IMR-90 (cell line): ENCODE measurements at regions not wholly inside any gene's neighbourhood (a gene's known extent, or its start where the extent isn't known, plus 50 kb on each side); places are given as distances from the start of the nearest gene placed in this dataset.

Experiments
- ATAC-seq: fragments of 200-7000 bp; cut with Tn5 transposase; 2 replicates; pipeline ENCODE4 v1.9.1; 2020; ENCODE audit warnings: low read depth, mild to moderate bottlenecking, moderate library complexity
- BruUV-seq: library from RNA; stranded (reverse); fragments of 400-500 nt; replicated peaks from 2 replicates; lab custom pipeline; 2021; lab: Mats Ljungman, UMichigan
- CTCF ChIA-PET: fragments of 300-600 bp; formaldehyde crosslinking; extraction: SDS; loops from one replicate; lab custom pipeline; 2021; ENCODE audit warnings: antibody characterized with exemption; lab: Yijun Ruan, JAX
- POLR2A ChIA-PET: fragments of 300-600 bp; sonication (Branson Sonifier 250); formaldehyde crosslinking; loops from one replicate; lab custom pipeline; 2022; ENCODE audit warnings: antibody characterized with exemption; ENCODE audit not compliant: unreplicated experiment; lab: Charles Lee
- DNase-seq: peaks from one replicate; pipeline ENCODE4 v3.0.0; 2013
- H2AFZ ChIP-seq: replicated peaks from 2 replicates; pipeline ENCODE3; 2013; ENCODE audit warnings: low read length, mild to moderate bottlenecking; ENCODE audit not compliant: poor library complexity
- H2AK5ac ChIP-seq: 2 replicates; pipeline ENCODE4 v1.6.1; 2013; ENCODE audit warnings: low read depth, low read length, inconsistent platforms
- H2AK9ac ChIP-seq: replicated peaks from 2 replicates; pipeline ENCODE3; 2013; ENCODE audit warnings: mild to moderate bottlenecking, low read depth, low read length, moderate library complexity; ENCODE audit not compliant: poor library complexity
- H2BK120ac ChIP-seq: 2 replicates; pipeline ENCODE4 v1.6.1; 2013; ENCODE audit warnings: low read depth, low read length, inconsistent platforms
- H2BK15ac ChIP-seq: 3 replicates; pipeline ENCODE4 v1.6.1; 2013; ENCODE audit warnings: low read depth, low read length, inconsistent platforms
- H2BK20ac ChIP-seq: 2 replicates; pipeline ENCODE4 v1.6.1; 2013; ENCODE audit warnings: low read depth, mild to moderate bottlenecking, inconsistent platforms, low read length, moderate library complexity
- H2BK5ac ChIP-seq: 2 replicates; pipeline ENCODE4 v1.6.1; 2013; ENCODE audit warnings: mild to moderate bottlenecking, low read depth, low read length, inconsistent platforms; ENCODE audit not compliant: poor library complexity, severe bottlenecking
- H3K14ac ChIP-seq: replicated peaks from 2 replicates; pipeline ENCODE4 v1.6.1; 2013; ENCODE audit warnings: low read depth, low read length, inconsistent platforms
- H3K18ac ChIP-seq: 2 replicates; pipeline ENCODE4 v1.6.1; 2013; ENCODE audit warnings: low read depth, low read length, control low read depth
- H3K23ac ChIP-seq: 2 replicates; pipeline ENCODE4 v1.6.1; 2013; ENCODE audit warnings: low read depth, low read length, inconsistent platforms
- H3K27ac ChIP-seq: 2 replicates; pipeline ENCODE4 v1.5.1; 2013; ENCODE audit warnings: mild to moderate bottlenecking, control low read depth, low read length; ENCODE audit not compliant: insufficient read depth
- H3K27me3 ChIP-seq: 2 replicates; pipeline ENCODE4 v1.6.1; 2013; ENCODE audit warnings: low read length; ENCODE audit not compliant: control insufficient read depth, insufficient read depth
- H3K36me3 ChIP-seq: 2 replicates; pipeline ENCODE4 v1.6.1; 2013; ENCODE audit warnings: low read length, mixed read lengths; ENCODE audit not compliant: control insufficient read depth, insufficient read depth
- H3K4ac ChIP-seq: 2 replicates; pipeline ENCODE4 v1.6.1; 2013; ENCODE audit warnings: low read depth, low read length, inconsistent platforms
- H3K4me1 ChIP-seq: 2 replicates; pipeline ENCODE4 v1.6.1; 2013; ENCODE audit warnings: low read length, mixed read lengths; ENCODE audit not compliant: control insufficient read depth, insufficient read depth
- H3K4me2 ChIP-seq: 2 replicates; pipeline ENCODE4 v1.6.1; 2013; ENCODE audit warnings: low read depth, mild to moderate bottlenecking, control low read depth, low read length, moderate library complexity
- H3K4me3 ChIP-seq: 2 replicates; pipeline ENCODE4 v1.5.1; 2013; ENCODE audit warnings: low read depth, mild to moderate bottlenecking, control low read depth, low read length, moderate library complexity; ENCODE audit not compliant: insufficient read depth
- H3K56ac ChIP-seq: 2 replicates; pipeline ENCODE4 v1.6.1; 2013; ENCODE audit warnings: low read length, inconsistent platforms; ENCODE audit not compliant: insufficient read depth; ENCODE audit errors: extremely low read depth
- H3K79me1 ChIP-seq, 2 experiments: 2 replicates each; pipeline ENCODE4 v1.6.1; 2013; ENCODE audit warnings: low read length in 2 of 2, inconsistent platforms in 1 of 2, low read depth in 1 of 2
- H3K9ac ChIP-seq: 2 replicates; pipeline ENCODE4 v1.6.1; 2013; ENCODE audit warnings: low read depth, low read length, control low read depth
- H3K9me1 ChIP-seq: 2 replicates; pipeline ENCODE4 v1.6.1; 2013; ENCODE audit warnings: low read length, inconsistent platforms; ENCODE audit not compliant: insufficient read depth
- H3K9me3 ChIP-seq: 2 replicates; pipeline ENCODE4 v1.6.1; 2013; ENCODE audit warnings: low read length; ENCODE audit not compliant: control insufficient read depth, insufficient read depth
- H4K20me1 ChIP-seq: 2 replicates; pipeline ENCODE4 v1.6.1; 2013; ENCODE audit warnings: low read length, inconsistent platforms; ENCODE audit not compliant: insufficient read depth
- H4K5ac ChIP-seq: 2 replicates; pipeline ENCODE4 v1.6.1; 2013; ENCODE audit warnings: mild to moderate bottlenecking, low read depth, low read length, control low read depth
- H4K8ac ChIP-seq, 2 experiments: 2 replicates each; pipeline ENCODE4 v1.6.1; 2013; ENCODE audit warnings: low read depth in 2 of 2, low read length in 2 of 2, control low read depth in 1 of 2, inconsistent platforms in 1 of 2
- H4K91ac ChIP-seq: 2 replicates; pipeline ENCODE4 v1.6.1; 2013; ENCODE audit warnings: low read depth, low read length, inconsistent platforms; ENCODE audit not compliant: insufficient read depth
- BHLHE40 ChIP-seq: fragments of 150-350 bp; IDR thresholded peaks from 2 replicates; pipeline ENCODE4 v1.6.1; 2016; ENCODE audit warnings: mild to moderate bottlenecking, low read depth, low read length
- CEBPB ChIP-seq: IDR thresholded peaks from 2 replicates; pipeline ENCODE4 v1.6.1; 2012; ENCODE audit warnings: low read depth, low read length, improper control_type of control experiment
- CHD1 ChIP-seq: IDR thresholded peaks from 2 replicates; pipeline ENCODE4 v1.6.1; 2012; ENCODE audit warnings: low read depth, low read length, improper control_type of control experiment
- CTCF ChIP-seq: conservative IDR thresholded peaks from 2 replicates; pipeline ENCODE4 v1.5.1; 2012; ENCODE audit warnings: mild to moderate bottlenecking, low read depth, low read length, improper control_type of control experiment
- ELK1 ChIP-seq: fragments of 150-350 bp; IDR thresholded peaks from 2 replicates; pipeline ENCODE4 v1.6.1; 2016; ENCODE audit warnings: low read depth, mild to moderate bottlenecking, low read length, moderate library complexity, borderline replicate concordance
- FOS ChIP-seq: fragments of 150-350 bp; IDR thresholded peaks from 2 replicates; pipeline ENCODE4 v1.6.1; 2016; ENCODE audit warnings: low read depth, low read length
- MAFK ChIP-seq: IDR thresholded peaks from 2 replicates; pipeline ENCODE4 v1.6.1; 2012; ENCODE audit warnings: low read depth, low read length, improper control_type of control experiment
- MAZ ChIP-seq: IDR thresholded peaks from 2 replicates; pipeline ENCODE4 v1.6.1; 2012; ENCODE audit warnings: low read depth, mild to moderate bottlenecking, low read length, improper control_type of control experiment, moderate library complexity, borderline replicate concordance
- MXI1 ChIP-seq: IDR thresholded peaks from 2 replicates; pipeline ENCODE4 v1.6.1; 2012; ENCODE audit warnings: low read depth, mild to moderate bottlenecking, low read length, moderate library complexity, borderline replicate concordance
- NFE2L2 ChIP-seq: fragments of 150-350 bp; IDR thresholded peaks from 2 replicates; pipeline ENCODE4 v1.6.1; 2016; ENCODE audit warnings: low read depth, mild to moderate bottlenecking, low read length
- POLR2A ChIP-seq: IDR thresholded peaks from 2 replicates; pipeline ENCODE4 v1.6.1; 2012; ENCODE audit warnings: mild to moderate bottlenecking, low read depth, low read length
- RAD21 ChIP-seq: IDR thresholded peaks from 2 replicates; pipeline ENCODE4 v1.6.1; 2012; ENCODE audit warnings: low read length, improper control_type of control experiment
- RCOR1 ChIP-seq: IDR thresholded peaks from 2 replicates; pipeline ENCODE4 v1.6.1; 2012; ENCODE audit warnings: mild to moderate bottlenecking, low read length, improper control_type of control experiment; ENCODE audit not compliant: insufficient replicate concordance
- RFX5 ChIP-seq: IDR thresholded peaks from 2 replicates; pipeline ENCODE4 v1.8.0; 2012; ENCODE audit warnings: low read depth, mild to moderate bottlenecking, low read length, moderate library complexity
- SMC3 ChIP-seq: fragments of 150-350 bp; IDR thresholded peaks from 2 replicates; pipeline ENCODE4 v1.6.1; 2016; ENCODE audit warnings: low read depth, mild to moderate bottlenecking, antibody characterized with exemption, low read length, moderate library complexity
- USF2 ChIP-seq: fragments of 150-350 bp; IDR thresholded peaks from 2 replicates; pipeline ENCODE4 v1.6.1; 2017; ENCODE audit warnings: mild to moderate bottlenecking, antibody characterized with exemption, low read length, low read depth
- WGBS, 2 experiments: methylation state at CpG; one replicate each; pipeline versions ENCODE4 v1.1.5 to v1.1.7; 2013; ENCODE audit warnings: missing lambda C conversion rate in 2 of 2; ENCODE audit not compliant: insufficient read length in 1 of 2; ENCODE audit errors: extremely low coverage in 2 of 2; 5-methylcytosine and 5-hydroxymethylcytosine counted together
- dilution Hi-C: fragments of 300-500 bp; cut with HindIII; formaldehyde crosslinking; loops from one replicate; pipeline ENCODE4 v1.14.3; 2018; ENCODE audit warnings: low sequenced_read_pairs; ENCODE audit not compliant: unreplicated experiment
- in situ Hi-C: fragments of 300-500 bp; cut with MboI; formaldehyde crosslinking; loops from 3 replicates; pipeline ENCODE4 v1.14.3; 2019; ENCODE audit warnings: low sequenced_read_pairs, inconsistent platforms, mixed read lengths
- intact Hi-C: fragments of 100-400 bp; cut with micrococcal nuclease; formaldehyde crosslinking; loops from 2 replicates; pipeline ENCODE4 v1.10.0; 2022

GRCh38 chr2:3902131-3902530, 198.8 kb downstream of the DCDC2C start:
- Histone ChIP-seq H3K9me1 (no peaks in the 10 kb centered on the region), H2AK9ac (no peak overlapping the region), H3K18ac (no peak overlapping the region), H2AK5ac (no peak overlapping the region), H3K56ac (no peak overlapping the region), H2BK5ac (no peak overlapping the region), H4K8ac (no peak overlapping the region), H3K27ac (no peak overlapping the region), H3K4me2 (no peak overlapping the region), H3K23ac (no peak overlapping the region), H3K9ac (no peak overlapping the region), H4K20me1 (no peaks in the 10 kb centered on the region), H2BK120ac (no peak overlapping the region), H3K27me3 (no peaks in the 10 kb centered on the region), H3K9me3 (peaks cover 26% of the 10 kb centered on the region; the same call in 1 of the 2 replicates), H3K14ac (no peak overlapping the region), H2AFZ (no peak overlapping the region), H4K91ac (no peak overlapping the region), H3K4me1 (no peaks in the 10 kb centered on the region), H3K36me3 (no peaks in the 10 kb centered on the region), H3K79me1 (no peaks in the 10 kb centered on the region), H2BK15ac (no peak overlapping the region), H2BK20ac (no peak overlapping the region), H3K4ac (no peak overlapping the region), H3K4me3 (no peak overlapping the region), H4K5ac (no peak overlapping the region)
- DNase-seq (no peak), ATAC-seq (no peak)
- in situ Hi-C loops: no loop called here
- 64% methylated on average over 5 of the region's 8 CpGs; no CpG with 5 or more reads in 1 of the 2 experiments for WGBS, 2 experiments
- intact Hi-C loops: no loop called here
- TF ChIP-seq ELK1: no peak
- TF ChIP-seq NFE2L2: no peak
- TF ChIP-seq RAD21: no peak
- no peak for TF ChIP-seq MAFK
- no peak for TF ChIP-seq CHD1
- TF ChIP-seq CEBPB: no peak
- no peak for TF ChIP-seq CTCF
- no peak for TF ChIP-seq FOS
- no peak for TF ChIP-seq USF2
- TF ChIP-seq SMC3: no peak
- no peak for TF ChIP-seq RCOR1
- TF ChIP-seq MAZ: no peak
- no peak for TF ChIP-seq MXI1
- no peak for TF ChIP-seq BHLHE40
- no peak for TF ChIP-seq POLR2A
- TF ChIP-seq RFX5: no peak
- POLR2A ChIA-PET: no interaction called here
- dilution Hi-C loops: no loop called here
- CTCF ChIA-PET: no interaction called here
- no TSS peak for BruUV-seq
